GM12892 (cell line): ENCODE measurements at regions not wholly inside any gene's neighbourhood (a gene's known extent, or its start where the extent isn't known, plus 50 kb on each side); places are given as distances from the start of the nearest gene placed in this dataset.

Experiments
- POLR2A ChIP-seq: IDR thresholded peaks from 2 replicates; pipeline ENCODE4 v1.6.1; 2011; ENCODE audit warnings: low read depth, low read length, control low read depth
- POLR2AphosphoS5 ChIP-seq: IDR thresholded peaks from 2 replicates; pipeline ENCODE4 v1.6.1; 2011; ENCODE audit warnings: low read depth, low read length, control low read depth
- TAF1 ChIP-seq: IDR thresholded peaks from 2 replicates; pipeline ENCODE4 v1.6.1; 2011; ENCODE audit warnings: low read depth, mild to moderate bottlenecking, control low read depth, low read length, borderline replicate concordance

- TF ChIP-seq POLR2A (no peak), POLR2AphosphoS5 (no peak), TAF1 (no peak)
Observed at GRCh38 chr17:79192503-79193351, 118.1 kb downstream of the ENGASE start.
